ENCODE measurements at regions not wholly inside any gene's neighbourhood (a gene's known extent, or its start where the extent isn't known, plus 50 kb on each side); places are given as distances from the start of the nearest gene placed in this dataset.

- no peak overlapping the region for H3K27ac ChIP-seq
- no peak overlapping the region for H3K4me3 ChIP-seq
- intact Hi-C loops (cut with DNase I): no loop called here
- no peaks in the 10 kb centered on the region for H3K4me1 ChIP-seq
- no peaks in the 10 kb centered on the region for H3K9me3 ChIP-seq
- no peaks in the 10 kb centered on the region for H3K36me3 ChIP-seq (replicated peaks in 1 of 2; ENCODE audit: insufficient read depth in 1 of 2, low read depth in 2 of 2)
- TF ChIP-seq POLR2A (IDR thresholded peaks at IDR 0.05) (no peak), CTCF (IDR thresholded peaks at IDR 0.05) (no peak)
- DNase-seq: no peak
- ATAC-seq: no peak
- H3K27me3 ChIP-seq: no peaks in the 10 kb centered on the region
Measured at GRCh38 chr9:73753171-73753570, 601.5 kb downstream of the ANXA1 start.

GRCh38 chr9:73761905-73762304 lies 610.2 kb downstream of the ANXA1 start:
- intact Hi-C loops (cut with DNase I): no loop called here
- Histone ChIP-seq H3K9me3 (no peaks in the 10 kb centered on the region), H3K27me3 (no peaks in the 10 kb centered on the region), H3K36me3 (replicated peaks in 1 of 2; ENCODE audit: insufficient read depth in 1 of 2, low read depth in 2 of 2) (no peaks in the 10 kb centered on the region), H3K4me1 (no peaks in the 10 kb centered on the region), H3K27ac (no peak overlapping the region), H3K4me3 (no peak overlapping the region)
- DNase-seq (no peak), ATAC-seq (no peak)
- WGBS, 2 donors: 66% methylated on average over 4 of the region's 4 CpGs; no CpG with 5 or more reads in 1 of the 2 donors
- no peak for TF ChIP-seq POLR2A (IDR thresholded peaks at IDR 0.05)
- no peak for TF ChIP-seq CTCF (IDR thresholded peaks at IDR 0.05)

GRCh38 chr9:73773896-73774295 lies 622.2 kb downstream of the ANXA1 start:
- TF ChIP-seq CTCF (IDR thresholded peaks at IDR 0.05) (no peak), POLR2A (IDR thresholded peaks at IDR 0.05) (no peak)
- H3K4me3 ChIP-seq: no peak overlapping the region
- WGBS, 2 donors: 79 to 82% methylated on average over 1 of the region's 1 CpG
- no peak for DNase-seq
- intact Hi-C loops (cut with DNase I): no loop called here
- no peaks in the 10 kb centered on the region for H3K9me3 ChIP-seq
- H3K4me1 ChIP-seq: no peaks in the 10 kb centered on the region
- no peaks in the 10 kb centered on the region for H3K27me3 ChIP-seq
- H3K36me3 ChIP-seq (replicated peaks in 1 of 2; ENCODE audit: insufficient read depth in 1 of 2, low read depth in 2 of 2): no peaks in the 10 kb centered on the region
- no peak overlapping the region for H3K27ac ChIP-seq
- ATAC-seq: no peak

- 44 to 55% methylated on average over 2 of the region's 2 CpGs for WGBS, 2 donors
- ATAC-seq (no peak), DNase-seq (no peak)
- no peaks in the 10 kb centered on the region for H3K36me3 ChIP-seq (replicated peaks in 1 of 2; ENCODE audit: insufficient read depth in 1 of 2, low read depth in 2 of 2)
- H3K4me3 ChIP-seq: no peak overlapping the region
- H3K27ac ChIP-seq: no peak overlapping the region
- intact Hi-C loops (cut with DNase I): no loop called here
- TF ChIP-seq CTCF (IDR thresholded peaks at IDR 0.05) (no peak), POLR2A (IDR thresholded peaks at IDR 0.05) (no peak)
- H3K27me3 ChIP-seq: no peaks in the 10 kb centered on the region
- H3K9me3 ChIP-seq: no peaks in the 10 kb centered on the region
- H3K4me1 ChIP-seq: no peaks in the 10 kb centered on the region
Measured at GRCh38 chr9:73775757-73776156, 624.1 kb downstream of the ANXA1 start.

- Histone ChIP-seq H3K27me3 (no peaks in the 10 kb centered on the region), H3K4me3 (no peak overlapping the region), H3K27ac (no peak overlapping the region), H3K4me1 (no peaks in the 10 kb centered on the region), H3K36me3 (replicated peaks in 1 of 2; ENCODE audit: insufficient read depth in 1 of 2, low read depth in 2 of 2) (no peaks in the 10 kb centered on the region), H3K9me3 (no peaks in the 10 kb centered on the region)
- TF ChIP-seq POLR2A (IDR thresholded peaks at IDR 0.05) (no peak), CTCF (IDR thresholded peaks at IDR 0.05) (no peak)
- intact Hi-C loops (cut with DNase I): no loop called here
- DNase-seq (no peak), ATAC-seq (peak; percentile 50)
Measured at GRCh38 chr9:73780916-73781315, 629.3 kb downstream of the ANXA1 start.

All from body of pancreas (tissue), 4 donors.